ENCODE measurements at regions not wholly inside any gene's neighbourhood (a gene's known extent, or its start where the extent isn't known, plus 50 kb on each side); places are given as distances from the start of the nearest gene placed in this dataset.
"Not testable (repeated sequence)": the region's sequence is repeated elsewhere in the genome, so short reads cannot be mapped to it uniquely, and the experiment has no call there.

DNA sequence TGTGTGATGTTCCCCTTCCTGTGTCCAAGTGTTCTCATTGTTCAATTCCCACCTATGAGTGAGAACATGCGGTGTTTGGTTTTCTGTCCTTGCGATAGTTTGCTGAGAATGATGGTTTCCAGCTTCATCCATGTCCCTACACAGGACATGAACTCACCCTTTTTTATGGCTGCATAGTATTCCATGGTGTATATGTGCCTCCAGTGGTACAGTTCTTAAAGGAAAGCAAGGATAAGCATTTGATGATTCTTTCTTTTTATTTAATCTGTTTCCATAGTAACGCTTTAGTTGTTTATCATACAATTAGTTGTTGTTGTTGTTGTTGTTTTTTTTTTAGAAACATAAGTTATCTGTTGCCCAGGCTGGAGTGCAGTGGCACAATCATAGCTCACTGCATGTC, 133.1 kb downstream of the TSEN15 start:
- DNase-seq, result not testable (repeated sequence)

DNA sequence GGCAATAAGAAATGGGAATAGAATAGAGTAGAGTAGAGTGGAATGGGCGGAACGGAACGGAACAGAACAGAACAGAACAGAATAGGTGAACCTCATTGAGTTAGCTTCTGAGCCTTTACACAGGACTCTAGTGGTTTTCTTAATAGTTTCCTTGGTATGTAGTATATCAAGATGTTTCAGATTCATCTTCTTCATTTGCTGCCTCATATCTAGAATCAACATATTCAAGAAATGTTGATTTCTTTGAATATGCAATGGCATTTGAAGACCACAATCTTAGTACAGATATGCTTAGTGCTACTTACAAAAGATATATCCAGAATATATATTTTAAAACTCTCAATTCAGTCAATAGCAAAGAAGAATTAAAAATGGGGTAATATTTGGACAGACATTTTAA, 133.8 kb downstream of the TSEN15 start:
- DNase-seq, result no peak

DNA sequence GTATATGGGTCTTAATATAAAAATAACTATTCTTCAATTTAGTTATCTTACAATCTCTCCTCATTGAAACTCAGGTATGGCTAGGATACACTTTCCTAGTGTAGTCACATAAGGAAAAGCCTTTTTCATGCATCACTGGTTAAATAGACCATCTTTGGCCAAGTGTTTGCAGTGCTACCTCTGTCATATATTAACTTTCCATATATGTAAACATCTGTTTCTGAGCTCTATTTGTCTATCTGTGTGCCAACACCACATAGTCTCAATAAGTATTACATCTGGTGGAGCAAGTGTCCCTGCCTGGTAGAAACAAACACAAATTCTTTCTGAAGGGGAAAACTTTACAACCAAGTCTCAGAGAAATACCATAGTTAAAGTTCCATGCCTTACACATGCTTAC, 134.6 kb downstream of the TSEN15 start:
- DNase-seq, result no peak

DNA sequence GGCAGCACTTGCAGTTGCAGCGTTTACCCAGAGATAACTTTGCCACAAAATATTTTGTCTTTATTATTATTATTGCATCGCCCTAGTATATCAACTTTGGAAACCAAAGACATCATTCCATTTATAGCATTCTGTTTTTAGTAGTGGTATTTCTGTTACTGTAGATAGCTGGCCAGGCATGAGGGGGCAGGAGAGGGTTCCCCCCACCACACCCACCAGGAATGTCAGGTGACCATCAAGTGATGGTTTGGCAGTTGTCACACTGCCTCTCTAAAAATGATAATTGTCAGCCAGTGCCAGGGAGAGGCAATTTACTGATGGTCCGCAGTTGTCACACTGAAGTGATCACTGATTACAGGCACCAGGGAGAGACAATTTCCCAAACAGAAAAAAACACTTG, 135.6 kb downstream of the TSEN15 start:
- DNase-seq, result no peak

DNA sequence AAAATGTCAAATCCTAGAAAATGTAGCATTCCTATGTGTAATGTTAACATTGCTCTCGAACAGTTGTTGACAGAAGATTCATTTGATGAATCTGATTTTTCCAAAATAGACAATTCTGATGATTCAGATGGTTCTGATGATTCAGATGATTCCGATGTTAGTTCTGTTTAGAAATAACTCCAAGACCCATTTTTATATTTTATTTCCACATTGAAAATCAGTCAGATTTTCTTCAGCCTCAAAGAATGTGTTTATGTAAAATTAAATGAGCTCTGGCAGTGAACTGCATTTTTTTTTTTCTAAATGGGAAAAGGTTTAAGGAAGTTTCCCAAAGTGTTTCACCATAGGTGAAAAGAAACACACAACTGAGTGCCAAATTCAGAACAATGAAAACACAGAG, 136.5 kb downstream of the TSEN15 start:
- no peak for DNase-seq

DNA sequence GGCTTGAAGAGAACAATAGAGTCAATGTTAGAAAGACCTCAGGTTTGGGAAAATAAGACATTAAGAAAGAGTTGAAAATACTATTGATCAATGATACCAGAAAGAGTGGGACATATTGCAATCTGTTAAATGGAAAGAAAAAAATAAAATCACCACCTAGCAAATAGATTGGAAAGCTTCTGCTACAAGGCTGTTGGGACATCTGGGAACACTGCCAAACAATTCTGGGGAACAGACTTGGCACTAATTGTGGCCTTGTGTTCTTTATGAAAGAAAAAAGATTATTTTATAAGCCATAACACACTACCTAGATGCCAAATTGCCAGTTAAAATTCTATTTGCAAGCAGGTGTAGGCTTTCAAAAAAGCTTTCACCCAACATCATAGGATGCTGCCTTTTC, 137.8 kb downstream of the TSEN15 start:
- no peak for DNase-seq

DNA sequence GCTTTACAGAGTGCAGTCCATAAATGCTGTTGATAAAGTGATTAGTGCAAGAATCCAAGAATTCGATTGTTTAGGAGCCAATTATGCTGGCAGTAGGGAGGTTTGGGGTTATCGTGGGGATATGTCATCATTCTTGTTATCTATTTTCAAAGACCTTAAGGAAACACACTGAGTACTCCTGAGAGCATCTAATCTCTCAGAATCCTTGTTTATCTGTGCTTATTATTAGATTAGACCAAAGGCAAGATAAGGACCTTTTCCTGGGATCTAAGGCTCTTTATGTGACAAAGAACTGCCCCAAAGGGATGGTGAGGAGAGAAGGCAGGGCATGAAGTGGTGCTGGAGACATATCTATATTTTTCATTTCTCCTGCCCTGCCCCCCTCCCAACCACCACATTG, 139.1 kb downstream of the TSEN15 start:
- no peak for DNase-seq

DNA sequence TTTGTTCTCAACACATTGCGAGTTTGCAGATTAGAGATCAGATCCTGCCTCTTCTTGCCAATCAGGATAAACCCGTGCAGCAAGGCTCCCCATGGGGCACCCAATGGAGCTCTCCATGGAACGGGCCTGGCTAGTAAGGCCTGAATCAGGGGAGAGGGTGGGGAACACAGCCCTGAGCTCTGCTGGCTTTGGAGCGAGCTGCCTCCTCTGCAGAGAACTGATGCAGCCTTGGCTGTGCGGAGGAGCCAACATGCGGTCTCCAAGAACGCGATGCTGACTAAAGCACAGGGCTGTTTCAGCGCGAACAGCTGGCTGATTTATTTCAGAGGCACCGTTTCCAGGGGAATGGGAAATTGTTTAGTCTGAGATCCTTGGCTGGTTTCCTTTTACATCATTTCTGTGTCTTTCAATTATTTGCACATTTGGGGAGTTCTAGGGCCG, 139.7 kb downstream of the TSEN15 start:
- DNase-seq, result no peak

DNA sequence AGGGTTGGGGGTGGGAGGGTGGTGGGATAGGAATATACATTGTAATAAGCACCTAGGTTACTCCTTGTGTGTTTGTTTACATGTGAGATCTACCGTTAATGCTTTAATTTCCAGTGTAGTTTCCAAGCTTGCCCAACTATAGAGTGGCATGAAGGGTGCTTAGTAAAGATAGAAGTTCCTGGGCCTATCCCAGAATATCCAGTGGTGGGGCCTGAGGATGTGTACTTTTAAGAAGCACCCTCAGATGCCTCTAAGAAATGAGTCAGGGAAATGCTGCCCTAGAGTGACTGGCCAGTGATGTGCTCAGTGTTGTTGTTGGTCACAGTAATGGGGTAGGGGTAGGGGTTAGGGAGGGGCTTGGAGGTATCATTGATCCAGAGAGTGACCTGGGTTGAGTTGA, 141.3 kb downstream of the TSEN15 start:
- DNase-seq, result no peak

DNA sequence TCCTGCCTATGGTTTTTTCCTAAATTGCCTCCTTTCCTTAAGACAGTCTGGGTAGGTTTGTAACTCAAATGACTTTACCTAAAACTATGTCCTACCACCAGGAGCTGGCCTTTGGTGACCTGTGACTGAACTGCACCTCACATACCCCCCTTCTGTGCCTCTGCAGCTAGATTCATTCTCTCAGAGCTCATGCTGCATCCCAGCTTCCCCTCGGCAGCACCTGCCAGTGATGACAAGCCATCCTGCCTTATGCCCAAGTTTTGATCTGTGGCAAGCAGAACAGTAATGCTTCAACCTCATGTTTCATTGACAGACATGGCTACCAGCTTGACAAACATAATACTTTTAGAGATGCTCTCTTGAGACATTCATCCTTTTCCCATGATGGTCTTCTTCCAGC, 141.9 kb downstream of the TSEN15 start:
- no peak for DNase-seq

DNA sequence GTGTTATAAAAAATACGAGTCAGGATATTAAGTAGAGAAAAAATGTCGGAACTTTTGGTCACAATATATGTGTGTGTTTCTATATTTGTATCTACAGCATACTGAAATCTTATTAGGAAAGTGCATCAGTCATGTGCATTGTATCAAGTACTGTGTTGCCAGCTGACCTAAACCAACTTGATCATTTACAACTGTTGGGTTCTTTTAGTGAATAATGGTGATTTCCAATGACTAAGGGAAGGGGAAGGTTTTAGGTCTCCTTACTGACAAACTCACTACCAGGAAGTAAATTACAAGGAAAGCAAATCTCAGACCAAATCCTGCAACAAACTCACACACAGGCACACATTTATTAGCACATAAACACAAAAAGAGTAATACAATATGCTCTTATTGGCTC, 142.7 kb downstream of the TSEN15 start:
- DNase-seq, result no peak

DNA sequence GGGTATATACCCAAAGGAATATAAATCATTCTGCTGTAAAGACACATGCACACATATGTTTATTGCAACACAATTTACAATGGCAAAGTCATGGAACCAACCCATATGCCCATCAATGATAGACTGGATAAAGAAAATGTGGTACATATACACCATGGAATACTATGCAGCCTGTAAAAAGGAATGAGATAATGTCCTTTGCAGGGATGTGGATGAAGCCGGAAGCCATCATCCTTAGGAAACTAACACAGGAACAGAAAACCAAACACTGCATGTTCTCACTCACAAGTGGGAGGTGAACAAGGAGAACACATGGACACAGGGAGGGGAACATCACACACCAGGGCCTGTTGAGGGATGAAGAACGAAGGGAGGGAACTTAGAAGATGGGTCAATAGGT, 144.2 kb downstream of the TSEN15 start:
- DNase-seq, result not testable (repeated sequence)

DNA sequence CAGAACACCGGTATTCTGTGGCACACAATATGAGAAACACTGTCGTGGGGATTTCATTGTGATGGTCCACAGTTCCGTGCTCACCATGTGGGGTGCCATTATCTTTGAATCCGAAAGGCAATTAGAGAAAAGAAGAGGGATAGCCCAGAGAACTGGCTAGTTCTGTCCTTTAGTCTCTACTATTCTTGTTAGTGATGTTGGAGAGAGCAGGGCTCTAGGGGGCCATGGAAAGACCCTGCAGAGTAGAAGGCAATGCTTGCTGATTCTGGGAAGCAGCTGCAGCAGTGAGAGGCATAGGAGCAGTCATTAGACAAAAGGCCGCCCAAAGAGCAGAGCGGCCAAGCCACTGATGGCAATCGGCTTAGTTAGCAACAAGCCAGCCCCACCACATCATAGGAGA, 146.3 kb downstream of the TSEN15 start:
- no peak for DNase-seq

DNA sequence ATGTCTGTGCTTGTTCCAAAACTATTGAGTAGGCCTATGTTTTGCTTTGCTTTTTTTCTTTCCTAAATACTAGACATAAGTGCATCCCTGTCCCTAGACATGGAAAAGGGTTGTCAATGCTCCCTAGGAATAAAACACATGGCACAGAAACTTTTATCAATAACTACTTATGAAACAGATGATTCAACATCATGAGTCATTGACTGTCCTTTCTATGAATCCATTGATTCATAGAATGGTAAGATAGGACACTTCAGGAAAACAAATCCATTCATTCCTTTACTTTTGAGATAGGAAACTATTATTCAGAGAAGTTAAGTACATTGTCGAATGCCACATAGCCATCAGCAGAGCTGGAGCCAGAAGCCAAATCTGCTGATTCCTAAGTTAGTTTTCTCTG, 147.5 kb downstream of the TSEN15 start:
- DNase-seq, result no peak

DNA sequence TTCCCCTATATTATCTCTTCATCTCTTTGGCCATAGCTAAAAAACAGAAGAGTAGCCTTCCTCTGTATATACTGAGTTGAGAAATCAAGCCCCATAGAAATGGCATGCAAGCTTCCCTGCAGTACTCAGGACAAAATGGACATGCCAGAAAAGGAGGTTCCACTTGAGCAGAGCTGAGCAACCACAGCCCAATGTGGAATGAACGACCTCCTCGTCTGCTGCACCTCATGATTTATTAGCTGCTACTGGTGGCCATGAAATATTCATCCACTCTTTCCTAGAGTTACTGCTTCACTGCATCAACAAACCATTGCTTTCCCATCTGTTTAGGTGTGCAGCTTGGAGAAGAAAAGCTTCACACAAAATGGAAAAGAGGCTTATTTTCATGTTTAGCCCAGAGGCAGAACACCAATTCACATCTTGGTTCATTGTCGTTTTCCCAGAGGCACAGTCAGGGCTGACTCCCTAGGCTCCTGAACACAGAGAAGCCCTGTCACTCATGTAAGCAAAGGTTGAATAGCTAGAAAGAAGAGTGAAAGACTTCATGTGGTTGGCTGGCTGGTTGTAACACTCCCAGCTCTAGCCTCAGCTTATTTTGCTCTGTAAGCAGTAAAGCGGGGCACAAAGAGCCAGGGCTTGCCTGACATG, 148.0 kb downstream of the TSEN15 start:
- no peak for DNase-seq

DNA sequence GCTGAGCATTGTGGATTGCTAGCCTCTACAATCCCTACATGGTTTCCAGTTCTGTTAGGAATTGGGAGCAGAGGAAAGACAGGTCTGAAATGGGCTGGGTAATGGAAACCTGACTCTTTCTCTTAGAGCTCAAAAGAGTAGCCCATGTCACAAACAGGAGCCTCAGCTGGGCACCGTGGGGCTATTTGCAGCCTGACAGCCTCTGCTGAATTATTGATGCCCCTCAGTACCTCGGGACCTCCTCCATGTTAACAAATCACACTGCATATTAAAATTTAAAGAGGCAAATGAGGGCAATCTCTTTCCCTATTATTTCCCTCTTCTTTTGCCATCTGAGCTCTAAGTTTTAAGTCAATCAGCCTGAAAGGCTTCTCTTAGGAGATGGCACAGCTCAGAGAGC, 157.1 kb downstream of the TSEN15 start:
- no peak for DNase-seq

DNA sequence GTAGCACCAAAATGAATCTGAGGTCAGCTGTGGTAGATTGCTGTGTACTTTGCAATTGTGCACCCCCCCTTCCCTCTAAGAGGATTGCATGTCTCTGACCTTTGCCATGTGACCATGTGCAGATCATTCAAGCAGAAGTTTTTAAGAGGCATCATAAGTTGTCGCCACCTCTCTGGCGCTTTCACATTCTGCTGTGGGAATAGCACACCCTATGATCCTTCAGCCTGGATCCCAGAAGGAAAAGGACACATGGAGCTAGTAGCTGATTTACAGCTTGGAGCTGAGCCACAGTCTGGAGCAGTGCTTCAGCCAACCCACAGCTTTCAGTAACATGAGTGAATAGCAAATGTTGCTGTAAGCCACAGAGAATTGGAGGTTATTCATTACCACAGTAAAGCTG, 158.5 kb downstream of the TSEN15 start:
- no peak for DNase-seq

DNA sequence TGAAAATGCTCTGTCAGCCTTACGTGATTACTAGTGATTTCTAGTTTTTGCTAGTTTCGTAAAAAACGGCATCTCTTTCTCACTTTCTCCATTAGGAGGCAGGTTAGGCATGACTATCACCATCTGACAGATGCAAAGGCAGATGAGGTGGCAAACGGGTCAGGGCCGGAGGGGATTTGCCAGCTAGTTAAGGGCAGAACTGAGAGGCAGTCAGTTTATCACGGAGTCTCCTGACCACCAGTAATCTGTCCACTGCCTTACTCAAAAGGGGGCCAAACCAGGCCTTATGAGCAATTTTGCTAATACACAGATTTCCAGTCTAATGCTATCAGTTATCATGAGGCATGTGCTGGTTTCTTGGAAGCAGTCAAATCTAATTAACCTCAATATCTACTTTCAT, 159.3 kb downstream of the TSEN15 start:
- DNase-seq, result no peak

DNA sequence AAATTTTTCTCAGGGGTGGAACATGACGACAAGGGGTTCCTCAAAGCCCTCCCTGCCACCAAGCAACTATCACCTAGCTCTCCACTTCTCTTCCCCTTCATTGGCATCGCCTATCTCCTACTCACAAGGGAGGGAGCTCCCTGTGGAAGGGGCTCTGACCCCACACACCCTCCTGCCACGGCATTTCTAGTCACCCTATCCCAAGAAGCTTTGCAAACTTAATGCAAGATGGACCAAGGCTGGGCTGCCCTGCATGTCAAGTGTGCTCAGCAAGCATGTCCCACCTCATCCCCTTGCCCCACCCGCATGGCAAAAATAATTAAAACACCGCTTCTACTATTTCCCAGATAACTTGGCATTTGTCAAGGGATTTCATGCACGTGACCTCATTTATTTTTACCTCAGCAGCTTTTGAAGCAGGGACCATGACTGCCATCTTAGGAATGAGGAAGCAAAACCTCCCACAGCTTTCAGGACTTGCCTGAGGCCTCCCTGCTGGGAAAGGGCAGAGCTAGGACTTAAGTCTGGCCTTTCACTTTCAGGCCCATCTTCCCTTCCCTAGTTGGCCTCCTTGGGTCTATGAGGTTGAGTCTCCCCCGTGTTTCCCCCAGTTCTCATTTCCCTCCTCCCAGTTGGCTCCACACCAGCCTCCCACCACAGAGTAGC, 161.3 kb downstream of the TSEN15 start:
- no peak for DNase-seq

DNA sequence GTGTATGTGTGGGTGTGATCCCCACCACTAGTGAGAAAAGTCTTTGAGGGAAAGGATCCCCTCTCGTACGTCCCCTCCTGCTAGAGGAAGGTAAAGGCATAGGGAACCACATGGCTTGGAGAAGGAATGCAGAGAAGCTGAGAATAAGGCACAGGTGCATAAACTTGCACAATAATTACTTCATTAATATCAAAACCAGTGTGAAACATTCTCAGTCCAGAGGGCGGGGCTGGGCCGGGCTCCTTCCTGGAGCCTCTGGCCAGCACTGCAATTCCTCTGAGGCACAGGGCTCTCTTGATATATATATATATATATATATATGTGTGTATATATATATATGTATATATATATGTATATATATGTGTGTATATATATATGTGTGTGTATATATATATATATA, 162.6 kb downstream of the TSEN15 start:
- DNase-seq, result no peak

DNA sequence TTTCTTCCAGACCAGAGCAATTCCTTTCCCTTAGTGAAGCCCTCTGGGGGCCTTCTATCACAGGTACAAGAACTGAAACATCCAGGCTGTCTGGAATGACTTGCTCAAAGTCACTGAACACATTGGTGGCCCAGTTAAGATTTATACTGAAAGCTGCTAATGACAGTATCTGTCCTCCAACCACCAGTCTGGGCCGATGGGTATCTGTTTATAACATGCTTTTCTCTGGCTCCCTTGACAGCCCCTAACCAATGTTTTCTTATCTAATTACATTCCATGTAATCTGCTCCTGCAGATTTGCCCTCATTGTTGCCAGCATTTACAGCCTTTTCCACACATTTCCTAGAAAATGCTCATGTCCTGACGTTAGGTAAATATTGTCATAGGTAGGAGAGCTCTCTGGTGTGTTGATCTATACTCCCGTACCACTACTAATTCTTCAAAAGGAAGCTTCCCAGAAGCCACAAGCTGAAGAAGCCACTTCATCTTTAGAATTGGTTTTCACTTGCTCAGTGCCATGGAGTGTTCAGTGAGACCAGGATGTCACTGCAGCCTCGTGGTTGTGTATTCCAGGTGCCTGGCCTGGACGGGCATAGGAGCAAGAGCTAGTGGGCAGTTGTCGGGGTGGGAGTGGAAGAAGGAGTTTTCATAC, 163.9 kb downstream of the TSEN15 start:
- DNase-seq, result no peak

DNA sequence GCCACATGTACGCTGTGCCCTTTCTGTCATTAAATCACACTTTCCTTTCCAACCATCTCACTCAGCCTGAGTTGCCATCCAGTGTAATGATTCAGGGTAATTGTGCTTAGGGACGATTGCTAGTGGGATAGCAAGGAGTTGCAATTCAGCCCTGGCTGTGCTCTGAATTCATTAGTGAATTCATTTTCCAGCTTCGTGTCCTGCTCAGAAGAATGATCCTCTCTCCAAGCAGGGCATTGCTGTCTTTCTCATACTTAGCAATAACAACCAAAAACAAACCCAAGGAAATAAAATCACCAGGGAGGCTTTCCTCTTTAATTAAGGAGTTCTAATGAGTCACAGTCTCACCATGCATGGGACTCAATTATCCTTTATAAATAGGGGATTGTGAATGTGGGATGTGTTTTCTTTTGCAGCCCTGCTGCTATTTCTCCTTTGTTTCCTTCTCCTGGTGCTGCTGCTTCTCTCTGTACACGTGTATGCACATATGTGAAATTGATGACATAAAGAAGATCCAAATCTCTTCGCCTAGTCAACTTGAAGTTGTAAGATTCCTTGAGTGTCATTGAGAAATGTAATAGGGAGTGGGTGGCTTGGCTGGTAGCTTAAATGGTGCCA, 167.0 kb downstream of the TSEN15 start:
- DNase-seq, result no peak

DNA sequence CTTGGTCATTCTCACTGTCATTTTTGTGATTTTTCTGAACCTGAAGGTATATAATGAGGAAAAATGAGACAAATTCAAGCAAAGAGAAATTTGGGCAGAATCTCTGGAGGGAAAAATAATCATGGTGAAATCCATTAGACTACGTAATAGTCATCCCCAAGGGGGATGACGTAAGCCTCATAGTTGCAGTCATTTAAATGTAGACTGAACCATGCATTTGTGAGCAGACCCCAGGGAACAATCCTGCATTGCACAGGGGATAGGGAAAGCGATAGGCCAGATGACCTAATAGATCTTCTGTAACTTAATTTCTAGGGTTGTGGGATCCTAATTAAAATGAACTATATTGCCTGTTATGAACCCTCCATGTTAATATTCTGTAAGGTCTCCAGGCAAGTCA, 167.4 kb upstream of the C1orf21 start:
- DNase-seq, result no peak

DNA sequence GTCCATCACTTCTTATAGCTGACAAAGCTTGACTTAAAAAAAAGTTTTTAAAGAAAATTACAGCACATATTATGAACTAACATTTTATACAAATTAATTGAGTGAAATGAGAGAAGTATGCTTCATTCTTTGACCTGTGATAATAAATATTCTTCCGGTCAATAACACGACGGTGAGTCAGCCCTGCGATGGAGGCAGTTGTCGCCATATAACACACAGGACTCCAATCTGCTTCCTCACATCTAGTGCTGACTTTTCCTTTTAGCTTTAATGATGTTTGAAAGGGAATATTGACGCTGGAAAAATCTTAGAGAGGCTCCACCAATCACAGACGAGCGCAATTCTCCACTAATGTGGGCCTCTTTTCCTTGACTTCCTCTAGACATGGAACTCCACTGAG, 166.9 kb upstream of the C1orf21 start:
- no peak for DNase-seq
